ENCODE measurements at regions not wholly inside any gene's neighbourhood (a gene's known extent, or its start where the extent isn't known, plus 50 kb on each side); places are given as distances from the start of the nearest gene placed in this dataset.

DNA sequence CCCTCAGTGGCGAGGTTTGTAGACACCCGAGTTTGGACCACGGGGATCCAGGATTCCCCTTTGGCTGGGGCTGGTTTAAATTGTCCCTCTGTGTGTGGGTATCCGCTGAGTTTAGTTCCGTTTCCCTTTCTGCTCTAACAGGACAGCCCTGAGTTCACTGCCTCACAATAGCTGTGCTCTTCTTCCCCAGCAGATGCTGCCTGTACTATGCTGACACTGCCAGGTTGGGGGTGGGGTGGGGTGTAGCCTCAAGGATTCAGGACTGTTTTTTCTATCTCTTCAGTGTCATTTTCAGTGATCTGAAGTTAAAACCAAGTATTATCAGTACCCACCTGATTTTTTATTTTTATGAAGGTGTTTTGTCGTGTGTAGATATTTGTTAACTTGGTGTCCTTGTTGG is 655.0 kb downstream of the COL12A1 start:
- TF ChIP-seq POLR2A (IDR thresholded peaks at IDR 0.05), result no peak
- TF ChIP-seq, protein P1, sequence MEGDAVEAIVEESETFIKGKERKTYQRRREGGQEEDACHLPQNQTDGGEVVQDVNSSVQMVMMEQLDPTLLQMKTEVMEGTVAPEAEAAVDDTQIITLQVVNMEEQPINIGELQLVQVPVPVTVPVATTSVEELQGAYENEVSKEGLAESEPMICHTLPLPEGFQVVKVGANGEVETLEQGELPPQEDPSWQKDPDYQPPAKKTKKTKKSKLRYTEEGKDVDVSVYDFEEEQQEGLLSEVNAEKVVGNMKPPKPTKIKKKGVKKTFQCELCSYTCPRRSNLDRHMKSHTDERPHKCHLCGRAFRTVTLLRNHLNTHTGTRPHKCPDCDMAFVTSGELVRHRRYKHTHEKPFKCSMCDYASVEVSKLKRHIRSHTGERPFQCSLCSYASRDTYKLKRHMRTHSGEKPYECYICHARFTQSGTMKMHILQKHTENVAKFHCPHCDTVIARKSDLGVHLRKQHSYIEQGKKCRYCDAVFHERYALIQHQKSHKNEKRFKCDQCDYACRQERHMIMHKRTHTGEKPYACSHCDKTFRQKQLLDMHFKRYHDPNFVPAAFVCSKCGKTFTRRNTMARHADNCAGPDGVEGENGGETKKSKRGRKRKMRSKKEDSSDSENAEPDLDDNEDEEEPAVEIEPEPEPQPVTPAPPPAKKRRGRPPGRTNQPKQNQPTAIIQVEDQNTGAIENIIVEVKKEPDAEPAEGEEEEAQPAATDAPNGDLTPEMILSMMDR (IDR thresholded peaks at IDR 0.05), result no peak
